IMR-90 (cell line): ENCODE measurements at regions not wholly inside any gene's neighbourhood (a gene's known extent, or its start where the extent isn't known, plus 50 kb on each side); places are given as distances from the start of the nearest gene placed in this dataset.

Experiments used
- CEBPB ChIP-seq: IDR thresholded peaks from 2 replicates; pipeline ENCODE4 v1.6.1; 2012; ENCODE audit warnings: low read depth, low read length, improper control_type of control experiment
- CHD1 ChIP-seq: IDR thresholded peaks from 2 replicates; pipeline ENCODE4 v1.6.1; 2012; ENCODE audit warnings: low read depth, low read length, improper control_type of control experiment
- RAD21 ChIP-seq: IDR thresholded peaks from 2 replicates; pipeline ENCODE4 v1.6.1; 2012; ENCODE audit warnings: low read length, improper control_type of control experiment
- RCOR1 ChIP-seq: IDR thresholded peaks from 2 replicates; pipeline ENCODE4 v1.6.1; 2012; ENCODE audit warnings: mild to moderate bottlenecking, low read length, improper control_type of control experiment; ENCODE audit not compliant: insufficient replicate concordance
- SMC3 ChIP-seq: fragments of 150-350 bp; IDR thresholded peaks from 2 replicates; pipeline ENCODE4 v1.6.1; 2016; ENCODE audit warnings: low read depth, mild to moderate bottlenecking, antibody characterized with exemption, low read length, moderate library complexity
- TF ChIP-seq, protein P1 (sequence below): conservative IDR thresholded peaks from 2 replicates; pipeline ENCODE4 v1.5.1; 2012; ENCODE audit warnings: mild to moderate bottlenecking, low read depth, low read length, improper control_type of control experiment
- TF ChIP-seq, protein P2 (sequence below): fragments of 150-350 bp; IDR thresholded peaks from 2 replicates; pipeline ENCODE4 v1.6.1; 2017; ENCODE audit warnings: mild to moderate bottlenecking, antibody characterized with exemption, low read length, low read depth

DNA sequence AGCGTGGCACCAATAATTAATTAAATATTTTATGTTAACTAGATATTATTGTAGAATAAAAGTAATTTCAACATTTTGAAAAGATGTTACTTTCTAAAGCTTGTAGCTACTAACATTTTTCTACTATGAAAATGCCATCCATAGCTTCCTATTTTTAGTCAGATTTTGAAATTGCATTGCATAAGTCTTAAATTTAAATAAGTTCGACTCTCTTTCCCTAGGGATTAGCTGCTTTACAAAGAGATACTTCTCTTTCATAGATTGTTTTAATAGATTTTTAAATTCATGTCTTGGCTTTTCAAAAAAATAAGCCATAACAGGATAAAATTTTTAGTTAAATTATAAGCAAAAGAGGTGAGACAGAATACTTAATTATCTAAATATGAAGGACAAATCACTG is 1279.6 kb downstream of the KCNT2 start:
- TF ChIP-seq, protein P1, sequence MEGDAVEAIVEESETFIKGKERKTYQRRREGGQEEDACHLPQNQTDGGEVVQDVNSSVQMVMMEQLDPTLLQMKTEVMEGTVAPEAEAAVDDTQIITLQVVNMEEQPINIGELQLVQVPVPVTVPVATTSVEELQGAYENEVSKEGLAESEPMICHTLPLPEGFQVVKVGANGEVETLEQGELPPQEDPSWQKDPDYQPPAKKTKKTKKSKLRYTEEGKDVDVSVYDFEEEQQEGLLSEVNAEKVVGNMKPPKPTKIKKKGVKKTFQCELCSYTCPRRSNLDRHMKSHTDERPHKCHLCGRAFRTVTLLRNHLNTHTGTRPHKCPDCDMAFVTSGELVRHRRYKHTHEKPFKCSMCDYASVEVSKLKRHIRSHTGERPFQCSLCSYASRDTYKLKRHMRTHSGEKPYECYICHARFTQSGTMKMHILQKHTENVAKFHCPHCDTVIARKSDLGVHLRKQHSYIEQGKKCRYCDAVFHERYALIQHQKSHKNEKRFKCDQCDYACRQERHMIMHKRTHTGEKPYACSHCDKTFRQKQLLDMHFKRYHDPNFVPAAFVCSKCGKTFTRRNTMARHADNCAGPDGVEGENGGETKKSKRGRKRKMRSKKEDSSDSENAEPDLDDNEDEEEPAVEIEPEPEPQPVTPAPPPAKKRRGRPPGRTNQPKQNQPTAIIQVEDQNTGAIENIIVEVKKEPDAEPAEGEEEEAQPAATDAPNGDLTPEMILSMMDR = no peak
- TF ChIP-seq CHD1 (no peak), RAD21 (no peak), SMC3 (no peak), RCOR1 (no peak), CEBPB (no peak)
- TF ChIP-seq, protein P2, sequence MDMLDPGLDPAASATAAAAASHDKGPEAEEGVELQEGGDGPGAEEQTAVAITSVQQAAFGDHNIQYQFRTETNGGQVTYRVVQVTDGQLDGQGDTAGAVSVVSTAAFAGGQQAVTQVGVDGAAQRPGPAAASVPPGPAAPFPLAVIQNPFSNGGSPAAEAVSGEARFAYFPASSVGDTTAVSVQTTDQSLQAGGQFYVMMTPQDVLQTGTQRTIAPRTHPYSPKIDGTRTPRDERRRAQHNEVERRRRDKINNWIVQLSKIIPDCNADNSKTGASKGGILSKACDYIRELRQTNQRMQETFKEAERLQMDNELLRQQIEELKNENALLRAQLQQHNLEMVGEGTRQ = no peak
